ENCODE measurements at regions not wholly inside any gene's neighbourhood (a gene's known extent, or its start where the extent isn't known, plus 50 kb on each side); places are given as distances from the start of the nearest gene placed in this dataset.

DNA sequence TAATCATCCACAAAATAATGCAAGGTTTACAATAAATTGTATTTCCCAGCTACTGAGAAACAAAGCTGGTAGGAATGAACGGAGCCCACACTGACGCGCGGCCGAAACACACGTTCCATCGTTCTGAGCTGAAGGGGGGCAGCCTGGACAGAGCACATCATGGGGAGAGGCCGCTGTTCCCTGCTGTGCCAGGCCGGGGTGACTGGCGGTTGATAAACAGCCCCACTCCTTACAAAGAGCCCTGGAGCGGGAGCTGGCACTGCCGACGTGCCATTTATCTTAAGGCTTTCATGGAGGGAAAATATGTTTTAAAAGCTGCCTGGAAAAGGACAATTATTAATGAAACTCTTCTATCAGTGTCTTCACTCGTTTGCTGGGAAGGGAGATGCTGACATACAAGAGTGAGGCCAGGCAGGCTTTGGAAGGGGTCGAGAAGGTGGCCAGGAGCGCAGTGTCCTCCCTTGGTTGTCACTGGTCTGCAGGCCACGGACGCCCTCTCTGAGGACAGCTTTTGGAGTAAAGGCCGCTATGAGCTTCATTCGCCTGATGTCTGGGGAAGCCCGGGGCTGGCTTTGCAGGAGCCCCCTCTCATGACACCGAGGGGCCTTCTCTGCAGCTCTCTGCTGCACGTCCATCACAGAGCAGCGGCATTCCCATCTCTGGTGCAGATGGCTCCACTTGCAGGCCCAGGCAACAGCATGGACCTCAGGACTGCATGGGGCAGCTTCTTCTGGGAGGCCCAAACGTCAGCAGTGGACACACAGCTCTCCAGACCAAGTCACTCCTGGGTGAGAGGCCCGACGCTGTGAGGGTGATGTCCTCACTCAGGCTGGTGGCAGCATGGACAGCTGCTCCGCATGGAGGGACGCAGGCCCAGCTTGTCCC lies 355.3 kb upstream of the SFSWAP start:
- TF ChIP-seq, protein P1, sequence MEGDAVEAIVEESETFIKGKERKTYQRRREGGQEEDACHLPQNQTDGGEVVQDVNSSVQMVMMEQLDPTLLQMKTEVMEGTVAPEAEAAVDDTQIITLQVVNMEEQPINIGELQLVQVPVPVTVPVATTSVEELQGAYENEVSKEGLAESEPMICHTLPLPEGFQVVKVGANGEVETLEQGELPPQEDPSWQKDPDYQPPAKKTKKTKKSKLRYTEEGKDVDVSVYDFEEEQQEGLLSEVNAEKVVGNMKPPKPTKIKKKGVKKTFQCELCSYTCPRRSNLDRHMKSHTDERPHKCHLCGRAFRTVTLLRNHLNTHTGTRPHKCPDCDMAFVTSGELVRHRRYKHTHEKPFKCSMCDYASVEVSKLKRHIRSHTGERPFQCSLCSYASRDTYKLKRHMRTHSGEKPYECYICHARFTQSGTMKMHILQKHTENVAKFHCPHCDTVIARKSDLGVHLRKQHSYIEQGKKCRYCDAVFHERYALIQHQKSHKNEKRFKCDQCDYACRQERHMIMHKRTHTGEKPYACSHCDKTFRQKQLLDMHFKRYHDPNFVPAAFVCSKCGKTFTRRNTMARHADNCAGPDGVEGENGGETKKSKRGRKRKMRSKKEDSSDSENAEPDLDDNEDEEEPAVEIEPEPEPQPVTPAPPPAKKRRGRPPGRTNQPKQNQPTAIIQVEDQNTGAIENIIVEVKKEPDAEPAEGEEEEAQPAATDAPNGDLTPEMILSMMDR (IDR thresholded peaks at IDR 0.05) = no peak
- Mint-ChIP-seq H3K9me3 (peaks cover 73% of the 10 kb centered on the region), H3K4me1 (ENCODE audit: low read depth) (no peaks in the 10 kb centered on the region), H3K4me3 (no peak overlapping the region), H3K36me3 (ENCODE audit: low read depth) (peaks cover 14% of the 10 kb centered on the region; the same call in 1 of the 2 replicates), H3K27me3 (ENCODE audit: insufficient read depth) (peaks cover 5% of the 10 kb centered on the region; the same call in 1 of the 2 replicates), H3K27ac (no peak overlapping the region)
- no peak for DNase-seq

DNA sequence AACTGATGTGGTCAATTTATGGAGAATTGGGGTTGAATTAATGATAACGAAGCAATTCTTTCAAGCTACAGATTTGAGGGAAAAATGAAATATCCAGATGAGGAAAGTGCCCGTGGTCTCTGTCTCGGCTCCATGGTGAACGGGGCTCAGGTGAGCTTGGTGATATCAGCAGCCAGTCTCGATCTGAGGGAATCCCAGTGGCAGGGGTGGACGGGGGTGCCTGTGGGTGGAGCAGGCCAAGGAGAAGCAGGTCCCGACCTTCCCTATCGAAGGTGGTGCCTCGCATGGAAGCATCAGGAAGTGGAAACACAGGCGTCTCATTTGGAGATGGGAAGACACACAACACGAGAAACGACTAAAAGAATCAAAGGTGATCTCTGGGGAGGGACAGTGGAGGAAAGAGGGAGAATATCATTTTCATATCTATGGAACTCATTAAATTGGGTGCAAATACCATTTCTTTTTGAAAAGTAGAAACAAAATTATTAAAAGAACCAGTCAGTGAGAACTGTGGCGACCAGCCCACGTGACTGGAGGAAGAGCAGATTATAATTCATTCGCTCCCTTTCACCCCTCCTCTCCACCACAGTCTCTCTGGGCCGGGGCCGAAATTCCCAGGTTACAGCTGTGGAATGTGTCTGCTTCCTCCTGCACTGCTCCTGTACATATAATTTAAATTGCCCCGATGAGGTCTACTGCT lies 354.3 kb upstream of the SFSWAP start:
- Mint-ChIP-seq H3K4me1 (ENCODE audit: low read depth) (no peaks in the 10 kb centered on the region), H3K9me3 (peaks cover 77% of the 10 kb centered on the region), H3K36me3 (ENCODE audit: low read depth) (peaks cover 12% of the 10 kb centered on the region; the same call in 1 of the 2 replicates), H3K4me3 (no peak overlapping the region), H3K27ac (no peak overlapping the region), H3K27me3 (ENCODE audit: insufficient read depth) (peaks cover 3% of the 10 kb centered on the region; the same call in 1 of the 2 replicates)
- no peak for DNase-seq
- TF ChIP-seq, protein P1 (IDR thresholded peaks at IDR 0.05) = no peak

DNA sequence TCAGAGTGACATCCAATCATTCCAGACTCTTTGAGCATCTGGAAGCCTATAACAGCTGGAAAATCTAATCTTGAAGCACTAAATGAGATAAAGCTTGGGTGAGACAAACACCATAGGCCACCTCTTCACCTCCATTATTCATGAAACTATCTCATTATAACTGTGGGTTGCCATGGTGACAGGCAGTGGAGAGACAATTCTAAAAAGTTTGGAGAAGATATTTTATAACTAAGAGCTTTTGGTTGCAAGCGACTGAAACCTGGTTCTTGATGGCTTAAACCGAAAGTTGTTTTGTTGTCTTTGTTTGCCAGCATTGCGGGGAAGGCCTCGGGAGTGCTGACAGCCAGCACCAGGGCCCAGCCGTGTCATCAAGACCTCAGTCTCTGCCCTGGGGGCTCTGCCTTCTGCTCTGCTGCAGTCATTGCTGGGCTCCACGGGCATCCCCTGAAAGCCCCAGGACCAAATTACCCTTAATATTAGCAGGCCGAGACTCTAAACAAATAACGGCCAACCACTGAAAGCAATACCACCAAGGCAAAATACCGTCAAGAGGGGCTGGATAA lies 353.6 kb upstream of the SFSWAP start:
- Mint-ChIP-seq H3K4me1 (ENCODE audit: low read depth) (no peaks in the 10 kb centered on the region), H3K4me3 (no peak overlapping the region), H3K27ac (no peak overlapping the region), H3K27me3 (ENCODE audit: insufficient read depth) (peaks cover 3% of the 10 kb centered on the region; the same call in 1 of the 2 replicates), H3K36me3 (ENCODE audit: low read depth) (peaks cover 9% of the 10 kb centered on the region; the same call in 1 of the 2 replicates), H3K9me3 (peaks cover 72% of the 10 kb centered on the region)
- DNase-seq = no peak
- TF ChIP-seq, protein P1 (IDR thresholded peaks at IDR 0.05) = no peak

DNA sequence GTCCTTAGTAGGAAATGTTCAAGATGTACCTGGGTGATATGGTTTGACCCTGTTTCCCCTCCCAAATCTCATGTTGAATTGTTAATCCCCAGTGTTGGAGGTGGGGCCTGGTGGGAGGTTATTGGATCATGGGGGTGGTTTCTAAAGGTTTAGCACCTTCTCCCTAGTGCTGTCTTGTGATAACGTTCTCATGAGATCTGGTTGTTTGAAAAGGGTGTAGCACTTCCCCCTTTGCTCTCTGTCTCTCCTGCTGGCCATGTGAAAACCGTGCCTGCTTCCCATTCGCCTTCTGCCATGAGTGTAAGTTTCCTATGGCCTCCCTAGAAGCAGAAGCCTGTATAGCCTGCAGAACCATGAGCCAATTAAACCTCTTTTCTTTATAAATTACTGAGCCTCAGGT lies 353.0 kb upstream of the SFSWAP start:
- H3K4me3 Mint-ChIP-seq = no peak overlapping the region
- peaks cover 9% of the 10 kb centered on the region; the same call in 1 of the 2 replicates for H3K36me3 Mint-ChIP-seq (ENCODE audit: low read depth)
- peaks cover 68% of the 10 kb centered on the region for H3K9me3 Mint-ChIP-seq
- TF ChIP-seq, protein P1 (IDR thresholded peaks at IDR 0.05) = no peak
- no peaks in the 10 kb centered on the region for H3K4me1 Mint-ChIP-seq (ENCODE audit: low read depth)
- DNase-seq = no peak
- peaks cover 6% of the 10 kb centered on the region for H3K27me3 Mint-ChIP-seq (ENCODE audit: insufficient read depth)
- no peak overlapping the region for H3K27ac Mint-ChIP-seq

DNA sequence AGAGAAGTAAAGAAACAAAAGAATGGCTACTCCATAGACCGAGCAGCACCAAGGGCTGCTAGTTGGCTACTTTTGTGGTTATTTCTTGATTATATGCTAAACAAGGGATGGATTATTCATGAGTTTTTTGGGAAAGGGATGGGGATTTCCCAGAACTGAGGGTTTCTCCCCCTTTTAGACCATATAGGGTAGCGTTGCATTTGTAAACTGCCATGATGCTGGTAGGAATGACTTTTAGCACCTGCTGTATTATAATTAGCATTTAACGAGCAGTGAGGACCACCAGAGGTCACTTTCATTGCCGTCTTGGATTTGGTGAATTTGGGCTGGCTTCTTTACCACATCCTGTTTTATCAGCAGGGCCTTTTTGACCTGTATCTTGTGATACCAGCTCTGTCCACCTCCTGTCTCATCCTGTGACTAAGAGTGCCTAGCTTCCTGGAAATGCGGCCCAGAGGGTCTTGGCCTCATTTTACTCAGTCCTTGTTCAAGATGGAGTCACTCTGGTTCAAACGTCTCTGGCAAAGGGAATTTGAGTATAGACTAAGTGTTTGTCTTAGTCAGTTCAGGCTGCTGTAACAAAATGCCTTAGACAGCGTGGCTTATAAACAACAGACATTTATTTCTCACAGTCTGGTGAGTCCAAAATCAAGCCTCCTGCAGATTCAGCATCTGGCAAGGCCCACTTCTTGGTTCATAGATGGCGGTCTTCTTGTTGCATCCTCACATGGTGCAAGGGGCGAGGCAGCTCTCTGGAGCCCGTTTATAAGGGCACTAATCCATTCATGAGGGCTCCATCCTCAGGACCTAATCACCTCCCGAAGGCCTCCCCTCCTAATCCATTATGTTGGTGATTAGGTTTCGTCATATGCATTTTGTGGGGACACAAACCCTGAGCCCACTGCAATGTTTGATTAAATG lies 348.3 kb upstream of the SFSWAP start:
- TF ChIP-seq, protein P1 (IDR thresholded peaks at IDR 0.05) = no peak
- DNase-seq = no peak
- Mint-ChIP-seq H3K27me3 (ENCODE audit: insufficient read depth) (peaks cover 3% of the 10 kb centered on the region; the same call in 1 of the 2 replicates), H3K27ac (no peak overlapping the region), H3K36me3 (ENCODE audit: low read depth) (no peaks in the 10 kb centered on the region; the same call in 1 of the 2 replicates), H3K4me3 (no peak overlapping the region), H3K9me3 (peaks cover 51% of the 10 kb centered on the region), H3K4me1 (ENCODE audit: low read depth) (no peaks in the 10 kb centered on the region)
